ENCODE measurements at regions not wholly inside any gene's neighbourhood (a gene's known extent, or its start where the extent isn't known, plus 50 kb on each side); places are given as distances from the start of the nearest gene placed in this dataset.

DNA sequence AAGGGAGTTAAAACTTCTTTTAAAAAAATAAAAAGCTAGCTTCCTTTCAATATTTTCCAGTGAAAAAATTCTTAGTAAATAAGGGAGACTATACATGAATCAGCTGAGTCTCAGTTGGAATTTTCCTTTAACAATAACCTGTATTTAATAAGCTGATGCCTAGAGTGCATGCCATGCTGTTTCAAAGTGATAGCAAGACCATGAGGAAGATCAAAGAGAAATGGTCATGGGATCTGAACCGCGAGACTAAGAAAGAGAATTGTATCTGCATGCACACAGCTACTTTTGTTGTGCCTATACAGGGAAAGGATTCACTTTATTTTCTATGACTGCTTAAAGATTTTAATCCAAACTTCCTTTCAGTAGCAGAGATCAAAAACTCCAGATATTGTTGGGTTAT lies 2217.0 kb downstream of the MAT2B start:
- no peak overlapping the region for H3K27ac ChIP-seq (ENCODE audit: insufficient read depth, low read depth, low read length)
- no peaks in the 10 kb centered on the region for H3K27me3 ChIP-seq (ENCODE audit: control insufficient read depth in 2 of 2, insufficient read depth in 2 of 2, low read length in 2 of 2)
- no peaks in the 10 kb centered on the region for H3K9me3 ChIP-seq (replicated peaks; ENCODE audit: control insufficient read depth, insufficient read depth, low read length)
- dilution Hi-C loops (cut with MboI; ENCODE audit: extremely low pct_ligation_motif_present, low sequenced_read_pairs) (no loop called here), intact Hi-C loops (cut with micrococcal nuclease) (no loop called here)
- H3K4me3 ChIP-seq (replicated peaks in 1 of 3; ENCODE audit: insufficient read depth in 1 of 3, low read depth in 1 of 3, low read length in 3 of 3), result no peak overlapping the region
- H3K4me2 ChIP-seq (ENCODE audit: insufficient read depth, low read length), result no peak overlapping the region
- H3K79me2 ChIP-seq (ENCODE audit: control insufficient read depth, insufficient read depth, low read length), result no peaks in the 10 kb centered on the region
- no peak overlapping the region for H3K9ac ChIP-seq (replicated peaks; ENCODE audit: extremely low read depth, insufficient read depth, low read length)
- no peaks in the 10 kb centered on the region for H4K20me1 ChIP-seq (replicated peaks; ENCODE audit: control insufficient read depth, extremely low read depth, insufficient read depth, low read length)
- ChIA-PET CTCF (no interaction called here), POLR2A (no interaction called here)
- H3K36me3 ChIP-seq (ENCODE audit: control insufficient read depth in 2 of 2, extremely low read depth in 1 of 2, insufficient read depth in 2 of 2, low read length in 2 of 2), result no peaks in the 10 kb centered on the region
- no peak overlapping the region for H2AFZ ChIP-seq (ENCODE audit: low read depth, low read length)
- DNase-seq (ENCODE audit: low read depth, low spot score) (no peak), FAIRE-seq (no peak)
- no peaks in the 10 kb centered on the region for H3K9me1 ChIP-seq (replicated peaks; ENCODE audit: control insufficient read depth, extremely low read depth, insufficient read depth, low read length)
- no peaks in the 10 kb centered on the region for H3K4me1 ChIP-seq (ENCODE audit: control insufficient read depth, extremely low read depth, insufficient read depth, low read length)
- BruUV-seq (replicated peaks), result no TSS peak
- no peak for TF ChIP-seq FOS (IDR thresholded peaks at IDR 0.05; ENCODE audit: borderline replicate concordance, insufficient read depth, low read length)
- TF ChIP-seq MYC (IDR thresholded peaks at IDR 0.05; ENCODE audit: low read depth, low read length), result no peak
- TF ChIP-seq POLR2A (IDR thresholded peaks at IDR 0.05; ENCODE audit: low read depth, low read length), result no peak
- TF ChIP-seq, protein P1, sequence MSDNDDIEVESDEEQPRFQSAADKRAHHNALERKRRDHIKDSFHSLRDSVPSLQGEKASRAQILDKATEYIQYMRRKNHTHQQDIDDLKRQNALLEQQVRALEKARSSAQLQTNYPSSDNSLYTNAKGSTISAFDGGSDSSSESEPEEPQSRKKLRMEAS (IDR thresholded peaks at IDR 0.05; ENCODE audit: insufficient read depth, insufficient read length), result no peak
- no peak for TF ChIP-seq EZH2 (IDR thresholded peaks at IDR 0.05; ENCODE audit: borderline replicate concordance, low read depth, low read length, severe bottlenecking)
- TF ChIP-seq, protein P2, sequence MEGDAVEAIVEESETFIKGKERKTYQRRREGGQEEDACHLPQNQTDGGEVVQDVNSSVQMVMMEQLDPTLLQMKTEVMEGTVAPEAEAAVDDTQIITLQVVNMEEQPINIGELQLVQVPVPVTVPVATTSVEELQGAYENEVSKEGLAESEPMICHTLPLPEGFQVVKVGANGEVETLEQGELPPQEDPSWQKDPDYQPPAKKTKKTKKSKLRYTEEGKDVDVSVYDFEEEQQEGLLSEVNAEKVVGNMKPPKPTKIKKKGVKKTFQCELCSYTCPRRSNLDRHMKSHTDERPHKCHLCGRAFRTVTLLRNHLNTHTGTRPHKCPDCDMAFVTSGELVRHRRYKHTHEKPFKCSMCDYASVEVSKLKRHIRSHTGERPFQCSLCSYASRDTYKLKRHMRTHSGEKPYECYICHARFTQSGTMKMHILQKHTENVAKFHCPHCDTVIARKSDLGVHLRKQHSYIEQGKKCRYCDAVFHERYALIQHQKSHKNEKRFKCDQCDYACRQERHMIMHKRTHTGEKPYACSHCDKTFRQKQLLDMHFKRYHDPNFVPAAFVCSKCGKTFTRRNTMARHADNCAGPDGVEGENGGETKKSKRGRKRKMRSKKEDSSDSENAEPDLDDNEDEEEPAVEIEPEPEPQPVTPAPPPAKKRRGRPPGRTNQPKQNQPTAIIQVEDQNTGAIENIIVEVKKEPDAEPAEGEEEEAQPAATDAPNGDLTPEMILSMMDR (IDR thresholded peaks at IDR 0.05; ENCODE audit: extremely low read depth in 1 of 2, insufficient read depth in 1 of 2, low read depth in 1 of 2, low read length in 2 of 2), result no peak
- TF ChIP-seq GATA2 (IDR thresholded peaks at IDR 0.05; ENCODE audit: insufficient read depth, insufficient read length, low read depth, low read length), result no peak
- TF ChIP-seq POLR2AphosphoS5 (IDR thresholded peaks at IDR 0.05; ENCODE audit: insufficient read depth, low read depth, low read length), result no peak

Measured in endothelial cell of umbilical vein (primary cell).